ENCODE measurements at regions not wholly inside any gene's neighbourhood (a gene's known extent, or its start where the extent isn't known, plus 50 kb on each side); places are given as distances from the start of the nearest gene placed in this dataset.

GRCh38 chr20:22339091-22339881 lies 245.1 kb downstream of the FOXA2 start (continued):
- TF ChIP-seq, protein P1, sequence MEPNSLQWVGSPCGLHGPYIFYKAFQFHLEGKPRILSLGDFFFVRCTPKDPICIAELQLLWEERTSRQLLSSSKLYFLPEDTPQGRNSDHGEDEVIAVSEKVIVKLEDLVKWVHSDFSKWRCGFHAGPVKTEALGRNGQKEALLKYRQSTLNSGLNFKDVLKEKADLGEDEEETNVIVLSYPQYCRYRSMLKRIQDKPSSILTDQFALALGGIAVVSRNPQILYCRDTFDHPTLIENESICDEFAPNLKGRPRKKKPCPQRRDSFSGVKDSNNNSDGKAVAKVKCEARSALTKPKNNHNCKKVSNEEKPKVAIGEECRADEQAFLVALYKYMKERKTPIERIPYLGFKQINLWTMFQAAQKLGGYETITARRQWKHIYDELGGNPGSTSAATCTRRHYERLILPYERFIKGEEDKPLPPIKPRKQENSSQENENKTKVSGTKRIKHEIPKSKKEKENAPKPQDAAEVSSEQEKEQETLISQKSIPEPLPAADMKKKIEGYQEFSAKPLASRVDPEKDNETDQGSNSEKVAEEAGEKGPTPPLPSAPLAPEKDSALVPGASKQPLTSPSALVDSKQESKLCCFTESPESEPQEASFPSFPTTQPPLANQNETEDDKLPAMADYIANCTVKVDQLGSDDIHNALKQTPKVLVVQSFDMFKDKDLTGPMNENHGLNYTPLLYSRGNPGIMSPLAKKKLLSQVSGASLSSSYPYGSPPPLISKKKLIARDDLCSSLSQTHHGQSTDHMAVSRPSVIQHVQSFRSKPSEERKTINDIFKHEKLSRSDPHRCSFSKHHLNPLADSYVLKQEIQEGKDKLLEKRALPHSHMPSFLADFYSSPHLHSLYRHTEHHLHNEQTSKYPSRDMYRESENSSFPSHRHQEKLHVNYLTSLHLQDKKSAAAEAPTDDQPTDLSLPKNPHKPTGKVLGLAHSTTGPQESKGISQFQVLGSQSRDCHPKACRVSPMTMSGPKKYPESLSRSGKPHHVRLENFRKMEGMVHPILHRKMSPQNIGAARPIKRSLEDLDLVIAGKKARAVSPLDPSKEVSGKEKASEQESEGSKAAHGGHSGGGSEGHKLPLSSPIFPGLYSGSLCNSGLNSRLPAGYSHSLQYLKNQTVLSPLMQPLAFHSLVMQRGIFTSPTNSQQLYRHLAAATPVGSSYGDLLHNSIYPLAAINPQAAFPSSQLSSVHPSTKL (CRISPR knock-in tag; IDR thresholded peaks at IDR 0.05), result peak; percentile 41; the same call in 1 of the 2 replicates
- TF ChIP-seq ERF (CRISPR knock-in tag; IDR thresholded peaks at IDR 0.05) (peak; percentile 47; the same call in 1 of the 2 replicates), HOXA7 (CRISPR knock-in tag; IDR thresholded peaks at IDR 0.05) (no peak), ESRRA (CRISPR knock-in tag; IDR thresholded peaks at IDR 0.05; ENCODE audit: low read depth) (no peak), CEBPZ (IDR thresholded peaks at IDR 0.05; ENCODE audit: low read length) (no peak), TBP (CRISPR knock-in tag; IDR thresholded peaks at IDR 0.05) (no peak), PRDM4 (CRISPR knock-in tag; IDR thresholded peaks at IDR 0.05; ENCODE audit: borderline replicate concordance) (no peak), ZNF101 (CRISPR knock-in tag; IDR thresholded peaks at IDR 0.05; ENCODE audit: borderline replicate concordance, low read depth) (no peak), TAF1 (CRISPR knock-in tag; IDR thresholded peaks at IDR 0.05) (no peak), SOX5 (CRISPR knock-in tag; IDR thresholded peaks at IDR 0.05; ENCODE audit: borderline replicate concordance) (0 out of 2 replicates have a peak, but pooled peaks have one; percentile 9), IRF2 (CRISPR knock-in tag; IDR thresholded peaks at IDR 0.05) (no peak), ZNF547 (CRISPR knock-in tag; IDR thresholded peaks at IDR 0.05) (no peak), ZNF124 (CRISPR knock-in tag; IDR thresholded peaks at IDR 0.05) (no peak), SMC3 (IDR thresholded peaks at IDR 0.05; ENCODE audit: low read length) (peak; percentile 100), DPF2 (CRISPR knock-in tag; IDR thresholded peaks at IDR 0.05; ENCODE audit: borderline replicate concordance, low read depth) (no peak), CHD4 (IDR thresholded peaks at IDR 0.05; ENCODE audit: borderline replicate concordance, low read length) (no peak), THAP11 (CRISPR knock-in tag; IDR thresholded peaks at IDR 0.05) (peak; percentile 60)
- TF ChIP-seq, protein P2, sequence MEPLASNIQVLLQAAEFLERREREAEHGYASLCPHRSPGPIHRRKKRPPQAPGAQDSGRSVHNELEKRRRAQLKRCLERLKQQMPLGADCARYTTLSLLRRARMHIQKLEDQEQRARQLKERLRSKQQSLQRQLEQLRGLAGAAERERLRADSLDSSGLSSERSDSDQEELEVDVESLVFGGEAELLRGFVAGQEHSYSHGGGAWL (CRISPR knock-in tag; IDR thresholded peaks at IDR 0.05), result no peak
- TF ChIP-seq, protein P3, sequence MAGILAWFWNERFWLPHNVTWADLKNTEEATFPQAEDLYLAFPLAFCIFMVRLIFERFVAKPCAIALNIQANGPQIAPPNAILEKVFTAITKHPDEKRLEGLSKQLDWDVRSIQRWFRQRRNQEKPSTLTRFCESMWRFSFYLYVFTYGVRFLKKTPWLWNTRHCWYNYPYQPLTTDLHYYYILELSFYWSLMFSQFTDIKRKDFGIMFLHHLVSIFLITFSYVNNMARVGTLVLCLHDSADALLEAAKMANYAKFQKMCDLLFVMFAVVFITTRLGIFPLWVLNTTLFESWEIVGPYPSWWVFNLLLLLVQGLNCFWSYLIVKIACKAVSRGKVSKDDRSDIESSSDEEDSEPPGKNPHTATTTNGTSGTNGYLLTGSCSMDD (CRISPR knock-in tag; IDR thresholded peaks at IDR 0.05), result no peak

Data from HepG2 (cell line).